ENCODE measurements at regions not wholly inside any gene's neighbourhood (a gene's known extent, or its start where the extent isn't known, plus 50 kb on each side); places are given as distances from the start of the nearest gene placed in this dataset.
A peak's percentile ranks its signal among the peaks of the same experiment; 100 is the strongest.

DNA sequence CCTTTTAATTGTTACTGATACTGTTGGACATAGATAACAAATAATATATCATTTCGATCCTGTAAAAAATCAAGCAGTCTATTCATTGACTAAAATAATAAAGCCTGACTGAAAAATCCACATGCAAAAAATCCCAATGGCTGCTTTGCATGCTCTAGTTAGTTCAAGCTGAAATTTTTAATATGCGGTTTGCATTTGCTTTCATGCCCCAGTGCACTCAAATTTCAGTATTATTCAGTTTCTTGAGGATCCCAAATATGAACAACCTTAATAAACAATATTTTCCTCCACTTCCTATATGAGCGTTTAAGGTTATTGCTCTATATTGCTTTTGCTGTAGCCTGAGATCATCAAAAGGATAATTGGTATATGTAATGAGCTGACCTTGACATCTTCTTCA is 75.1 kb upstream of the DPH5 start:
- RAD21 ChIA-PET (ENCODE audit: unreplicated experiment) = no interaction called here
- H3K27ac ChIP-seq (ENCODE audit: control insufficient read depth, insufficient read depth) = no peak overlapping the region
- no peak overlapping the region for H2AFZ ChIP-seq (ENCODE audit: control insufficient read depth, low read depth, low read length)
- no peaks in the 10 kb centered on the region; a peak in 1 of 4 replicates for H3K27me3 ChIP-seq (replicated peaks in 1 of 2; ENCODE audit: control insufficient read depth in 2 of 2, insufficient read depth in 2 of 2, low read length in 1 of 2)
- DNase-seq (ENCODE audit: low read depth, low spot score) (no peak), ATAC-seq (peak; percentile 68), FAIRE-seq (no peak)
- H3K9ac ChIP-seq (ENCODE audit: control insufficient read depth, insufficient read depth, low read length) = no peak overlapping the region
- POLR2A ChIA-PET = no interaction called here
- H3K36me3 ChIP-seq (ENCODE audit: control insufficient read depth in 2 of 2, insufficient read depth in 2 of 2, low read length in 1 of 2) = no peaks in the 10 kb centered on the region
- BruUV-seq (replicated peaks) = no TSS peak
- H3K9me3 ChIP-seq (replicated peaks; ENCODE audit: control insufficient read depth, insufficient read depth, low read length) = no peaks in the 10 kb centered on the region; the same call in 2 of the 3 replicates
- intact Hi-C loops (cut with micrococcal nuclease; ENCODE audit: unreplicated experiment) (no loop called here), in situ Hi-C loops (cut with MboI) (no loop called here)
- no peaks in the 10 kb centered on the region for H4K20me1 ChIP-seq (ENCODE audit: control insufficient read depth, insufficient read depth)
- SMC1A ChIA-PET (ENCODE audit: uncharacterized antibody, unreplicated experiment) = no interaction called here
- H3K4me2 ChIP-seq (ENCODE audit: control insufficient read depth, insufficient read depth) = no peak overlapping the region
- H3K4me3 ChIP-seq = no peak overlapping the region
- peaks cover 9% of the 10 kb centered on the region; the same call in 1 of the 2 replicates for H3K4me1 ChIP-seq (ENCODE audit: control insufficient read depth, insufficient read depth, low read length)
- H3K79me2 ChIP-seq (ENCODE audit: control insufficient read depth, insufficient read depth, low read length) = no peaks in the 10 kb centered on the region
- WGBS (ENCODE audit: insufficient coverage, insufficient replicate concordance, low lambda C conversion rate, missing lambda C conversion rate) = 25% methylated on average over 3 of the region's 3 CpGs
- CTCF ChIA-PET = no interaction called here
- TF ChIP-seq, protein P1, sequence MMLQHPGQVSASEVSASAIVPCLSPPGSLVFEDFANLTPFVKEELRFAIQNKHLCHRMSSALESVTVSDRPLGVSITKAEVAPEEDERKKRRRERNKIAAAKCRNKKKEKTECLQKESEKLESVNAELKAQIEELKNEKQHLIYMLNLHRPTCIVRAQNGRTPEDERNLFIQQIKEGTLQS (IDR thresholded peaks at IDR 0.05; ENCODE audit: borderline replicate concordance, extremely low read depth, low read depth, low read length) = no peak
- TF ChIP-seq CBFB (IDR thresholded peaks at IDR 0.05; ENCODE audit: low read depth) = no peak
- TF ChIP-seq, protein P2, sequence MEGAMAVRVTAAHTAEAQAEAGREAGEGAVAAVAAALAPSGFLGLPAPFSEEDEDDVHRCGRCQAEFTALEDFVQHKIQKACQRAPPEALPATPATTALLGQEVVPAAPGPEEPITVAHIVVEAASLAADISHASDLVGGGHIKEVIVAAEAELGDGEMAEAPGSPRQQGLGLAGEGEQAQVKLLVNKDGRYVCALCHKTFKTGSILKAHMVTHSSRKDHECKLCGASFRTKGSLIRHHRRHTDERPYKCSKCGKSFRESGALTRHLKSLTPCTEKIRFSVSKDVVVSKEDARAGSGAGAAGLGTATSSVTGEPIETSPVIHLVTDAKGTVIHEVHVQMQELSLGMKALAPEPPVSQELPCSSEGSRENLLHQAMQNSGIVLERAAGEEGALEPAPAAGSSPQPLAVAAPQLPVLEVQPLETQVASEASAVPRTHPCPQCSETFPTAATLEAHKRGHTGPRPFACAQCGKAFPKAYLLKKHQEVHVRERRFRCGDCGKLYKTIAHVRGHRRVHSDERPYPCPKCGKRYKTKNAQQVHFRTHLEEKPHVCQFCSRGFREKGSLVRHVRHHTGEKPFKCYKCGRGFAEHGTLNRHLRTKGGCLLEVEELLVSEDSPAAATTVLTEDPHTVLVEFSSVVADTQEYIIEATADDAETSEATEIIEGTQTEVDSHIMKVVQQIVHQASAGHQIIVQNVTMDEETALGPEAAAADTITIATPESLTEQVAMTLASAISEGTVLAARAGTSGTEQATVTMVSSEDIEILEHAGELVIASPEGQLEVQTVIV (IDR thresholded peaks at IDR 0.05; ENCODE audit: borderline replicate concordance, partially characterized antibody) = no peak
- TF ChIP-seq EED (IDR thresholded peaks at IDR 0.05; ENCODE audit: low read depth) = no peak
- no peak for TF ChIP-seq EP300 (IDR thresholded peaks at IDR 0.05; ENCODE audit: borderline replicate concordance in 1 of 2, control insufficient read depth in 1 of 2, low read depth in 2 of 2, low read length in 2 of 2)
- no peak for TF ChIP-seq GABPA (IDR thresholded peaks at IDR 0.05; ENCODE audit: low read depth)
- no peak for TF ChIP-seq PAX8 (IDR thresholded peaks at IDR 0.05)
- no peak for TF ChIP-seq KLF5 (IDR thresholded peaks at IDR 0.05; ENCODE audit: partially characterized antibody)
- peak; percentile 76 for TF ChIP-seq RUNX3 (IDR thresholded peaks at IDR 0.05; ENCODE audit: low read length)
- TF ChIP-seq, protein P3, sequence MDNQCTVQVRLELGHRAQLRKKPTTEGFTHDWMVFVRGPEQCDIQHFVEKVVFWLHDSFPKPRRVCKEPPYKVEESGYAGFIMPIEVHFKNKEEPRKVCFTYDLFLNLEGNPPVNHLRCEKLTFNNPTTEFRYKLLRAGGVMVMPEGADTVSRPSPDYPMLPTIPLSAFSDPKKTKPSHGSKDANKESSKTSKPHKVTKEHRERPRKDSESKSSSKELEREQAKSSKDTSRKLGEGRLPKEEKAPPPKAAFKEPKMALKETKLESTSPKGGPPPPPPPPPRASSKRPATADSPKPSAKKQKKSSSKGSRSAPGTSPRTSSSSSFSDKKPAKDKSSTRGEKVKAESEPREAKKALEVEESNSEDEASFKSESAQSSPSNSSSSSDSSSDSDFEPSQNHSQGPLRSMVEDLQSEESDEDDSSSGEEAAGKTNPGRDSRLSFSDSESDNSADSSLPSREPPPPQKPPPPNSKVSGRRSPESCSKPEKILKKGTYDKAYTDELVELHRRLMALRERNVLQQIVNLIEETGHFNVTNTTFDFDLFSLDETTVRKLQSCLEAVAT (IDR thresholded peaks at IDR 0.05) = no peak
- TF ChIP-seq BCL11A (IDR thresholded peaks at IDR 0.05; ENCODE audit: low read depth, low read length) = peak; percentile 78; the same call in 1 of the 2 replicates
- TF ChIP-seq, protein P4, sequence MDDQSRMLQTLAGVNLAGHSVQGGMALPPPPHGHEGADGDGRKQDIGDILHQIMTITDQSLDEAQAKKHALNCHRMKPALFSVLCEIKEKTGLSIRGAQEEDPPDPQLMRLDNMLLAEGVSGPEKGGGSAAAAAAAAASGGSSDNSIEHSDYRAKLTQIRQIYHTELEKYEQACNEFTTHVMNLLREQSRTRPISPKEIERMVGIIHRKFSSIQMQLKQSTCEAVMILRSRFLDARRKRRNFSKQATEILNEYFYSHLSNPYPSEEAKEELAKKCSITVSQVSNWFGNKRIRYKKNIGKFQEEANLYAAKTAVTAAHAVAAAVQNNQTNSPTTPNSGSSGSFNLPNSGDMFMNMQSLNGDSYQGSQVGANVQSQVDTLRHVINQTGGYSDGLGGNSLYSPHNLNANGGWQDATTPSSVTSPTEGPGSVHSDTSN (IDR thresholded peaks at IDR 0.05; ENCODE audit: insufficient replicate concordance, low read depth, low read length) = no peak
- TF ChIP-seq, protein P5, sequence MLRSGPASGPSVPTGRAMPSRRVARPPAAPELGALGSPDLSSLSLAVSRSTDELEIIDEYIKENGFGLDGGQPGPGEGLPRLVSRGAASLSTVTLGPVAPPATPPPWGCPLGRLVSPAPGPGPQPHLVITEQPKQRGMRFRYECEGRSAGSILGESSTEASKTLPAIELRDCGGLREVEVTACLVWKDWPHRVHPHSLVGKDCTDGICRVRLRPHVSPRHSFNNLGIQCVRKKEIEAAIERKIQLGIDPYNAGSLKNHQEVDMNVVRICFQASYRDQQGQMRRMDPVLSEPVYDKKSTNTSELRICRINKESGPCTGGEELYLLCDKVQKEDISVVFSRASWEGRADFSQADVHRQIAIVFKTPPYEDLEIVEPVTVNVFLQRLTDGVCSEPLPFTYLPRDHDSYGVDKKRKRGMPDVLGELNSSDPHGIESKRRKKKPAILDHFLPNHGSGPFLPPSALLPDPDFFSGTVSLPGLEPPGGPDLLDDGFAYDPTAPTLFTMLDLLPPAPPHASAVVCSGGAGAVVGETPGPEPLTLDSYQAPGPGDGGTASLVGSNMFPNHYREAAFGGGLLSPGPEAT (IDR thresholded peaks at IDR 0.05; ENCODE audit: low read depth) = no peak
- 0 out of 4 replicates have a peak, but pooled peaks of 1 of the 2 experiments have one; percentile 11 for TF ChIP-seq IKZF2 (IDR thresholded peaks at IDR 0.05)
- no peak for TF ChIP-seq PML (IDR thresholded peaks at IDR 0.05; ENCODE audit: low read length)
- no peak for TF ChIP-seq DPF2 (IDR thresholded peaks at IDR 0.05)
- TF ChIP-seq, protein P6, sequence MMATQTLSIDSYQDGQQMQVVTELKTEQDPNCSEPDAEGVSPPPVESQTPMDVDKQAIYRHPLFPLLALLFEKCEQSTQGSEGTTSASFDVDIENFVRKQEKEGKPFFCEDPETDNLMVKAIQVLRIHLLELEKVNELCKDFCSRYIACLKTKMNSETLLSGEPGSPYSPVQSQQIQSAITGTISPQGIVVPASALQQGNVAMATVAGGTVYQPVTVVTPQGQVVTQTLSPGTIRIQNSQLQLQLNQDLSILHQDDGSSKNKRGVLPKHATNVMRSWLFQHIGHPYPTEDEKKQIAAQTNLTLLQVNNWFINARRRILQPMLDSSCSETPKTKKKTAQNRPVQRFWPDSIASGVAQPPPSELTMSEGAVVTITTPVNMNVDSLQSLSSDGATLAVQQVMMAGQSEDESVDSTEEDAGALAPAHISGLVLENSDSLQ (IDR thresholded peaks at IDR 0.05) = no peak
